ENCODE measurements at regions not wholly inside any gene's neighbourhood (a gene's known extent, or its start where the extent isn't known, plus 50 kb on each side); places are given as distances from the start of the nearest gene placed in this dataset.

GRCh38 chr22:27554106-27554811, 247.3 kb downstream of the MN1 start:
- Histone ChIP-seq H3K79me2 (ENCODE audit: insufficient read depth, low read length) (no peaks in the 10 kb centered on the region), H3K23ac (ENCODE audit: insufficient read length, low read depth, low read length) (no peak overlapping the region), H3K4me2 (ENCODE audit: insufficient read depth, insufficient read length, low read length) (no peak overlapping the region), H4K8ac (replicated peaks; ENCODE audit: insufficient read length, low read depth, low read length) (no peak overlapping the region), H3K18ac (ENCODE audit: insufficient read length, low read depth, low read length) (no peak overlapping the region), H3T11ph (ENCODE audit: low read length) (no peak overlapping the region), H2BK20ac (ENCODE audit: low read depth, low read length, poor library complexity, severe bottlenecking) (no peak overlapping the region), H3K9ac (ENCODE audit: extremely low read depth, insufficient read length, low read length) (no peak overlapping the region), H3K27me3 (ENCODE audit: insufficient read depth, low read length) (no peaks in the 10 kb centered on the region), H3K14ac (ENCODE audit: insufficient read depth, low read length) (no peak overlapping the region), H2BK12ac (ENCODE audit: insufficient read length, low read depth, low read length) (no peak overlapping the region), H4K91ac (ENCODE audit: insufficient read length, low read depth, low read length) (no peak overlapping the region), H2BK120ac (ENCODE audit: low read depth, low read length, poor library complexity, severe bottlenecking) (no peak overlapping the region), H3K79me1 (ENCODE audit: insufficient read depth, low read depth, low read length, poor library complexity, severe bottlenecking) (no peaks in the 10 kb centered on the region), H3K56ac (ENCODE audit: insufficient read length, low read depth, low read length) (no peak overlapping the region), H2AFZ (ENCODE audit: low read length) (no peak overlapping the region), H4K5ac (ENCODE audit: insufficient read length, low read depth, low read length) (no peak overlapping the region), H2BK5ac (ENCODE audit: insufficient read length, low read length) (no peak overlapping the region), H3K4me1 (ENCODE audit: insufficient read depth, low read length) (no peaks in the 10 kb centered on the region), H3K4ac (ENCODE audit: low read depth, low read length) (no peak overlapping the region), H3K9me3 (ENCODE audit: control insufficient read depth, low read depth, low read length) (no peaks in the 10 kb centered on the region), H2BK15ac (ENCODE audit: low read depth, low read length) (no peak overlapping the region), H3K23me2 (ENCODE audit: insufficient read length, low read depth, low read length, poor library complexity, severe bottlenecking) (no peaks in the 10 kb centered on the region), H3K27ac (ENCODE audit: insufficient read length, low read depth, low read length) (no peak overlapping the region), H4K20me1 (ENCODE audit: control insufficient read depth, insufficient read depth, insufficient read length) (no peaks in the 10 kb centered on the region), H2AK5ac (ENCODE audit: insufficient read length, low read length) (no peak overlapping the region)
- H3K4me3 Mint-ChIP-seq = no peak overlapping the region
- no CpG with 5 or more reads among the region's 14 CpGs for WGBS (ENCODE audit: extremely low coverage, insufficient read length, low lambda C conversion rate)
- H3K9me3 Mint-ChIP-seq = peaks cover 6 to 8% of the 10 kb centered on the region in 2 experiments; a peak in 3 of 5 replicates
- peaks cover 14% of the 10 kb centered on the region for H3K27me3 Mint-ChIP-seq (ENCODE audit: low read depth)
- DNase-seq = no peak
- TF ChIP-seq CTCF (conservative IDR thresholded peaks at IDR 0.05) = no peak
- H3K27ac Mint-ChIP-seq = no peak overlapping the region; a peak in 1 of 7 replicates
- H3K36me3 Mint-ChIP-seq (ENCODE audit: insufficient read depth in 1 of 3, low read depth in 3 of 3) = peaks cover 0 to 7% (median 0%) of the 10 kb centered on the region in 3 experiments; a peak in 3 of 7 replicates
- H3K4me1 Mint-ChIP-seq = peaks cover 33 to 65% of the 10 kb centered on the region in 2 experiments
